ENCODE measurements at regions not wholly inside any gene's neighbourhood (a gene's known extent, or its start where the extent isn't known, plus 50 kb on each side); places are given as distances from the start of the nearest gene placed in this dataset.

DNA sequence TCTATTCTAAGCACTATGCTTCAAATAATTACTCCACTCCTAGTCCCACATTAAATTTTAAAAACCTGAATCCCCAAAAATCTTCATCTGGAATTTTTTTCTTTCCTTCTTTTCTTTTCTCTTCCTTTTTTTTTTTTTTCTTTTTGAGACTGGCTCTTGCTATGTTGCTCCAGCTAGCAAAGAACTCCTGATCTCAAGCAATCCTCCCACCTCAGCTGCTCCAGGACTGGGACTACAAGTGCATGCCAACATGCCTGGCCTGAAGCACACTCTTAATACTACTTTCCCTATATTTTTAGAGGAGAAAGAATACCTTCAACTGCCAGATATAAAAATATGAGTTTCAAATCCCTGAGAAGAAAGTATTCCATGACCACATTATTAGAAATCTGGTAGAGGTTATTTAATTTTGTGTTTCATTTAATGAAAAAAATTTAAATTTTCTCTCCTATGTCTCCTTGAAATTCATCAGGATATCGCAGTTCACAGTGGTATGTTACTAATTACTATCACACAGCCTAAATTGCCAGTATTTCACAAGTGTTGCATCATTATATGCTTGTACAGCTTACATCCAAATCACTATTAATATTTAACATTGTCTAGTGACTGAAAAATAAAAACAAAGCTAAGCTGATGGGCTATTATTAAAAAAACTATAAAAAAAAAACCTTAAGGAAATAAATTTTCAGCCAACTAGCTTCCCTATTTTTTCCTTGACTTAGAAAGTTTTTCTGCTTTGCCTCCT is 227.8 kb downstream of the NAF1 start:
- H3K27ac ChIP-seq (ENCODE audit: low read depth in 1 of 2, low read length in 2 of 2): no peak overlapping the region
- intact Hi-C loops (cut with DNase I, micrococcal nuclease): no loop called here
- H3K9me3 ChIP-seq (ENCODE audit: control insufficient read depth in 1 of 2, insufficient read depth in 1 of 2, low read length in 2 of 2): no peaks in the 10 kb centered on the region
- H3K4me3 ChIP-seq (ENCODE audit: low read length): no peak overlapping the region
- H3K36me3 ChIP-seq (ENCODE audit: insufficient read depth, low read length): no peaks in the 10 kb centered on the region
- DNase-seq: no peak
- no peak for ATAC-seq (ENCODE audit: poor library complexity)
- CTCF ChIA-PET: no interaction called here
- POLR2A ChIA-PET: interaction anchor here (0.7 kb wide), 1 partner anchor 214 kb away, joined by 3 read pairs; no protein-coding TSS in a partner anchor
- Mint-ChIP-seq H3K9me3 (no peaks in the 10 kb centered on the region), H3K27ac (no peak overlapping the region), H3K36me3 (ENCODE audit: low read depth) (no peaks in the 10 kb centered on the region), H3K4me3 (no peak overlapping the region), H3K4me1 (ENCODE audit: low read depth) (no peaks in the 10 kb centered on the region), H3K27me3 (no peaks in the 10 kb centered on the region)
- H3K4me1 ChIP-seq (ENCODE audit: insufficient read depth, low read length): no peaks in the 10 kb centered on the region
- H3K27me3 ChIP-seq (ENCODE audit: control insufficient read depth in 1 of 2, insufficient read depth in 2 of 2, low read length in 2 of 2): no peaks in the 10 kb centered on the region
- TF ChIP-seq CTCF (IDR thresholded peaks at IDR 0.05): no peak

GRCh38 chr4:162935214-162935613 is 231.5 kb downstream of the NAF1 start:
- H3K36me3 Mint-ChIP-seq (ENCODE audit: low read depth): no peaks in the 10 kb centered on the region
- H3K27me3 ChIP-seq (ENCODE audit: control insufficient read depth in 1 of 2, insufficient read depth in 2 of 2, low read length in 2 of 2): no peaks in the 10 kb centered on the region
- H3K4me3 ChIP-seq (ENCODE audit: low read length): no peak overlapping the region
- H3K9me3 ChIP-seq (ENCODE audit: control insufficient read depth in 1 of 2, insufficient read depth in 1 of 2, low read length in 2 of 2): no peaks in the 10 kb centered on the region
- DNase-seq: no peak
- no peak for TF ChIP-seq CTCF (IDR thresholded peaks at IDR 0.05)
- no peaks in the 10 kb centered on the region for H3K4me1 Mint-ChIP-seq (ENCODE audit: low read depth)
- H3K27ac Mint-ChIP-seq: no peak overlapping the region
- H3K27me3 Mint-ChIP-seq: no peaks in the 10 kb centered on the region
- no peak for ATAC-seq (ENCODE audit: poor library complexity)
- no peaks in the 10 kb centered on the region for H3K36me3 ChIP-seq (ENCODE audit: insufficient read depth, low read length)
- H3K9me3 Mint-ChIP-seq: no peaks in the 10 kb centered on the region
- no peak overlapping the region for H3K27ac ChIP-seq (ENCODE audit: low read depth in 1 of 2, low read length in 2 of 2)
- CTCF ChIA-PET: no interaction called here
- intact Hi-C loops (cut with DNase I, micrococcal nuclease): no loop called here
- POLR2A ChIA-PET: no interaction called here
- H3K4me3 Mint-ChIP-seq: no peak overlapping the region
- no peaks in the 10 kb centered on the region for H3K4me1 ChIP-seq (ENCODE audit: insufficient read depth, low read length)

GRCh38 chr4:162931286-162931685 is 235.4 kb downstream of the NAF1 start:
- no peaks in the 10 kb centered on the region for H3K27me3 Mint-ChIP-seq
- H3K4me3 Mint-ChIP-seq: no peak overlapping the region
- TF ChIP-seq CTCF (IDR thresholded peaks at IDR 0.05): no peak
- Histone ChIP-seq H3K27me3 (ENCODE audit: control insufficient read depth in 1 of 2, insufficient read depth in 2 of 2, low read length in 2 of 2) (no peaks in the 10 kb centered on the region), H3K9me3 (ENCODE audit: control insufficient read depth in 1 of 2, insufficient read depth in 1 of 2, low read length in 2 of 2) (no peaks in the 10 kb centered on the region), H3K27ac (ENCODE audit: low read depth in 1 of 2, low read length in 2 of 2) (no peak overlapping the region), H3K4me3 (ENCODE audit: low read length) (no peak overlapping the region), H3K4me1 (ENCODE audit: insufficient read depth, low read length) (no peaks in the 10 kb centered on the region), H3K36me3 (ENCODE audit: insufficient read depth, low read length) (no peaks in the 10 kb centered on the region)
- ChIA-PET CTCF (no interaction called here), POLR2A (no interaction called here)
- no peaks in the 10 kb centered on the region for H3K36me3 Mint-ChIP-seq (ENCODE audit: low read depth)
- DNase-seq (no peak), ATAC-seq (ENCODE audit: poor library complexity) (no peak)
- H3K27ac Mint-ChIP-seq: no peak overlapping the region
- intact Hi-C loops (cut with DNase I, micrococcal nuclease): no loop called here
- H3K9me3 Mint-ChIP-seq: no peaks in the 10 kb centered on the region
- H3K4me1 Mint-ChIP-seq (ENCODE audit: low read depth): no peaks in the 10 kb centered on the region
